OCI-LY3 (cell line): ENCODE measurements at regions not wholly inside any gene's neighbourhood (a gene's known extent, or its start where the extent isn't known, plus 50 kb on each side); places are given as distances from the start of the nearest gene placed in this dataset.

ENCODE experiments used
- H2AFZ ChIP-seq: fragments of 200-600, 300-600 bp; shearing (Covaris generic); 2 replicates; pipeline ENCODE4 v1.6.0; 2014; ENCODE audit warnings: antibody characterized with exemption, low read depth, low read length
- H3K27ac ChIP-seq: fragments of 200-600, 300-600 bp; sonication (generic); 2 replicates; pipeline ENCODE4 v1.5.1; 2014; ENCODE audit warnings: mild to moderate bottlenecking, low read length, moderate library complexity, mixed read lengths
- H3K27me3 ChIP-seq: fragments of 200-600, 300-600 bp; sonication (generic); 2 replicates; pipeline ENCODE4 v1.6.1; 2014; ENCODE audit warnings: low read depth, low read length, mixed read lengths
- H3K36me3 ChIP-seq: fragments of 200-600, 300-600 bp; sonication (generic); replicated peaks from 2 replicates; pipeline ENCODE3; 2014; ENCODE audit warnings: low read depth, low read length, mixed read lengths
- H3K4me1 ChIP-seq: fragments of 300-600, 200-600 bp; sonication (generic); 2 replicates; pipeline ENCODE4 v1.6.1; 2014; ENCODE audit warnings: low read length, mixed read lengths
- H3K4me2 ChIP-seq: fragments of 200-600, 300-600 bp; sonication (generic); 2 replicates; pipeline ENCODE4 v1.6.1; 2014; ENCODE audit warnings: low read length, mixed read lengths
- H3K4me3 ChIP-seq: fragments of 300-600, 200-600 bp; sonication (generic); 2 replicates; pipeline ENCODE4 v1.5.1; 2014; ENCODE audit warnings: antibody characterized with exemption, mild to moderate bottlenecking, low read length, moderate library complexity
- H3K79me2 ChIP-seq: fragments of 300-600, 200-600 bp; shearing (Covaris generic); 2 replicates; pipeline ENCODE4 v1.6.1; 2014; ENCODE audit warnings: mild to moderate bottlenecking, low read length, mixed read lengths
- H3K9ac ChIP-seq: fragments of 300-600, 200-600 bp; shearing (Covaris generic); 2 replicates; pipeline ENCODE4 v1.6.0; 2014; ENCODE audit warnings: mild to moderate bottlenecking, low read length, moderate library complexity
- H3K9me3 ChIP-seq: fragments of 200-600, 300-600 bp; shearing (Covaris generic); 2 replicates; pipeline ENCODE4 v1.6.1; 2014; ENCODE audit warnings: low read length, mixed read lengths; ENCODE audit not compliant: insufficient read depth
- H4K20me1 ChIP-seq: fragments of 200-600, 300-600 bp; sonication (generic); 2 replicates; pipeline ENCODE4 v1.6.1; 2016; ENCODE audit warnings: low read length, mixed read lengths; ENCODE audit not compliant: insufficient read depth
- CTCF ChIP-seq: fragments of 200-600, 300-600 bp; sonication (generic); IDR thresholded peaks from 2 replicates; pipeline ENCODE4 v1.5.1; 2014; ENCODE audit warnings: antibody characterized with exemption, low read length, low read depth
- EZH2phosphoT487 ChIP-seq: fragments of 200-600 bp; shearing (Covaris generic); IDR thresholded peaks from 2 replicates; pipeline ENCODE4 v1.6.1; 2018; ENCODE audit warnings: antibody characterized with exemption, mixed run types, low read depth

- Histone ChIP-seq H3K79me2 (no peaks in the 10 kb centered on the region), H3K4me3 (no peak overlapping the region), H3K27me3 (no peaks in the 10 kb centered on the region), H3K4me2 (no peak overlapping the region), H3K27ac (no peak overlapping the region), H3K36me3 (no peaks in the 10 kb centered on the region), H3K4me1 (no peaks in the 10 kb centered on the region), H3K9me3 (no peaks in the 10 kb centered on the region), H4K20me1 (no peaks in the 10 kb centered on the region), H2AFZ (no peak overlapping the region), H3K9ac (no peak overlapping the region)
- TF ChIP-seq EZH2phosphoT487 (no peak), CTCF (no peak)
Measured at GRCh38 chr4:19531906-19532848, 719.5 kb upstream of the SLIT2 start.

GRCh38 chr4:19523964-19524363, 727.7 kb upstream of the SLIT2 start:
- no peaks in the 10 kb centered on the region for H3K27me3 ChIP-seq
- no peaks in the 10 kb centered on the region for H4K20me1 ChIP-seq
- TF ChIP-seq CTCF (no peak), EZH2phosphoT487 (no peak)
- H3K9me3 ChIP-seq = no peaks in the 10 kb centered on the region
- no peak overlapping the region for H2AFZ ChIP-seq
- no peak overlapping the region for H3K4me2 ChIP-seq
- no peak overlapping the region for H3K27ac ChIP-seq
- H3K9ac ChIP-seq = no peak overlapping the region
- no peaks in the 10 kb centered on the region for H3K36me3 ChIP-seq
- H3K79me2 ChIP-seq = no peaks in the 10 kb centered on the region
- no peak overlapping the region for H3K4me3 ChIP-seq
- H3K4me1 ChIP-seq = no peaks in the 10 kb centered on the region

GRCh38 chr4:19522966-19523365, 728.7 kb upstream of the SLIT2 start:
- H3K27me3 ChIP-seq = no peaks in the 10 kb centered on the region
- no peaks in the 10 kb centered on the region for H4K20me1 ChIP-seq
- no peak overlapping the region for H2AFZ ChIP-seq
- TF ChIP-seq EZH2phosphoT487 = no peak
- TF ChIP-seq CTCF = no peak
- no peaks in the 10 kb centered on the region for H3K79me2 ChIP-seq
- H3K4me3 ChIP-seq = no peak overlapping the region
- no peaks in the 10 kb centered on the region for H3K36me3 ChIP-seq
- H3K4me1 ChIP-seq = no peaks in the 10 kb centered on the region
- no peak overlapping the region for H3K27ac ChIP-seq
- no peaks in the 10 kb centered on the region for H3K9me3 ChIP-seq
- H3K9ac ChIP-seq = no peak overlapping the region
- H3K4me2 ChIP-seq = no peak overlapping the region

- TF ChIP-seq CTCF = no peak
- TF ChIP-seq EZH2phosphoT487 = no peak
- Histone ChIP-seq H3K36me3 (no peaks in the 10 kb centered on the region), H3K9me3 (no peaks in the 10 kb centered on the region), H3K79me2 (no peaks in the 10 kb centered on the region), H3K9ac (no peak overlapping the region), H2AFZ (no peak overlapping the region), H4K20me1 (no peaks in the 10 kb centered on the region), H3K27ac (no peak overlapping the region), H3K27me3 (no peaks in the 10 kb centered on the region), H3K4me3 (no peak overlapping the region), H3K4me1 (no peaks in the 10 kb centered on the region), H3K4me2 (no peak overlapping the region)
Measured at GRCh38 chr4:19520939-19521520, 730.7 kb upstream of the SLIT2 start.
